ENCODE measurements at regions not wholly inside any gene's neighbourhood (a gene's known extent, or its start where the extent isn't known, plus 50 kb on each side); places are given as distances from the start of the nearest gene placed in this dataset.

DNA sequence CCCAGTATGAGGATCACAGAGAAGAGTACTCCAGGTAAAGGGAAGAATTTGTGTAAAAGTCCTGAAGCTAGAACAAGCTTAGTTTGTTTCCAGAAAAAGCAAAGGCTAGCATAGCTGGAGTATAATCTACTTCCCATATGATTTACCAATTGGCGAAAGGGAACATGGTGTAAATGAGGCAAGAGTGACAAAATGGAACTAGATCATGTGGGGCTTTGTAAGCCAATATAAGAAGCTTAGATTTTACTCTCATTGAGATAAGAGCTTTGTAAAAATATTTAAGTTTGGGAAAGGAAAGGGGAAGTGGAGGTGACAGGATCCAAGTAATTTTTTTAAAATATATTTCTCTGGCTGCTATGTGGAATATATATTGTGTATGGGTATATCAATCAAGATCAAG, 234.9 kb downstream of the KCTD12 start:
- no peak for DNase-seq

DNA sequence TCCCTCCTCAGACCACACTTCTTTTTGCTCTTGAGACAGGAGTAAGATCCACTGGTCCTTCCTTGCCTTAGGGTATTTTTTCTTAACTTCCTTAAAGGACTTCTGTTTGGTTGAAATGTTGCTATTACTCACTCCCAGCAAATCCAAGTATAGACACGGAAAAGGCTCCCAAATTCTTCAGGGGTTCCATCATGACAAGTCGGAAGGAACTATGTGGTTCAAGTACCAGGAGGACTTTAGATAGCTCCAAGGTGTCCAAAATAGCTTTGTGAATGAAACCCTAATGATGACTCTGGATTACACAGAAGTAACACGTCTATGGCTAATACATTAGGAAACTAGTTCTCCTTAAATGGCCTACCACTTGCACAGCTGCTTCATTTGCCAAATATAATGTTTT, 238.7 kb downstream of the KCTD12 start:
- no peak for DNase-seq

- DNase-seq, result no peak
These were observed 239.3 kb downstream of the KCTD12 start for GRCh38 chr13:76646946-76647345.

- DNase-seq, result no peak
These were observed 240.6 kb downstream of the KCTD12 start for GRCh38 chr13:76645632-76646031.

DNA sequence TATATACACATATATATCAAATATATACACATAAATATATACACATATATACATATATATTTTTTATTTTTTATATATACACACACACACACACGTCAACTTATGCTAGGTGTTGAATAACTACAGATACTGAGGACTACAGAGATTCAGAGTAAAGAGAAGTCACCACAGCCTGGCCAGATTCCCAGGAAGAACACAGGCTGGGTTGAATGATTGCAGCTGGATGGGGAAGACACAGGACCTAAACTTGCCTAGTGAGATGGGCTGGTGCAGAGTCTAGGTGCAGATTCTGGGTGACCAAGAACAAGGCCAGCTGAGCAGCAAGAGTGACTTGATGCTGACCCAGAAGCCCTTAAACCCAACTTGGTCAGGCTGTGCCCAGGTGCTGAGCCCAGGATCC, 241.3 kb downstream of the KCTD12 start:
- DNase-seq, result no peak

DNA sequence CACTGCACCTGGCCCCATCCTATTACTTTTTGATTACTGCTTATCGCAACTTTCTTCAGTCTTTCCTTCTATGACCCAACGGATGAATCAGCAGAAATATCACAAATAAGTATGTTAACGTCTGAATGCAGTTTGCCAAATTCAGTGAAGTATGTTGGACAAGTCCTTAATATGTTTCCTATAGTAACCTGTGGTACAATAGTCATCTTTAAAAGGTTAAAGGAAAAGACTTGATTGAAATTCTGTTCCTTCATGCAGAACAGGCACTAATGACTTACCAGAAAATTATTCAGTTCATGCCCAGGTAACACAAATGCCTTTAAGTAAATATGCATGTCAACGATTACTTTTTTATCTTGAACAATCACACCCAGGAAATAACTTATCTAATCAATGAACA, 242.6 kb downstream of the KCTD12 start:
- no peak for DNase-seq

- no peak for DNase-seq
These were observed 245.1 kb downstream of the KCTD12 start for GRCh38 chr13:76641056-76641455.

- no peak for DNase-seq
These were observed 247.3 kb downstream of the KCTD12 start for GRCh38 chr13:76638882-76639281.

DNA sequence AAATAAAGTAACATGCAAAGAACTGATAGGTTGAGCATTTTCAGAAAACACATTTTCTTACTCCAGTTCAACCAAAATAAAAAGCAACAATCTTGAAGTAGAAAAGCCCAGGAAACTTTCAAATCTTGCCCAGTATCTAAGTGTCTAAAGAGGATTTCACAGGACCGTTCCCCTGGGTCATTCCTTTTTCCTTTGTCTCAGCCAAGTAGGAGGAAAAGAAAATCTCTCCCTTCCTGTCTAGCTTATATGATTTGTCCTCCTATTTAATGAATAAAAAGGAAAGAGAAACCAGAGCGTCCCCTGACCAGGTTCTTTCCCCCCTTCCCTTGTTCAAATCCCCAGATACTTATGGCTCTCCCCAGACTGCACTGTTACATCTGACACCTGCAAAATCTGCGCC, 248.0 kb downstream of the KCTD12 start:
- no peak for DNase-seq

GRCh38 chr13:76637641-76638141, 248.5 kb downstream of the KCTD12 start:
- no peak for DNase-seq

GRCh38 chr13:76636829-76637228, 249.4 kb downstream of the KCTD12 start:
- no peak for DNase-seq

DNA sequence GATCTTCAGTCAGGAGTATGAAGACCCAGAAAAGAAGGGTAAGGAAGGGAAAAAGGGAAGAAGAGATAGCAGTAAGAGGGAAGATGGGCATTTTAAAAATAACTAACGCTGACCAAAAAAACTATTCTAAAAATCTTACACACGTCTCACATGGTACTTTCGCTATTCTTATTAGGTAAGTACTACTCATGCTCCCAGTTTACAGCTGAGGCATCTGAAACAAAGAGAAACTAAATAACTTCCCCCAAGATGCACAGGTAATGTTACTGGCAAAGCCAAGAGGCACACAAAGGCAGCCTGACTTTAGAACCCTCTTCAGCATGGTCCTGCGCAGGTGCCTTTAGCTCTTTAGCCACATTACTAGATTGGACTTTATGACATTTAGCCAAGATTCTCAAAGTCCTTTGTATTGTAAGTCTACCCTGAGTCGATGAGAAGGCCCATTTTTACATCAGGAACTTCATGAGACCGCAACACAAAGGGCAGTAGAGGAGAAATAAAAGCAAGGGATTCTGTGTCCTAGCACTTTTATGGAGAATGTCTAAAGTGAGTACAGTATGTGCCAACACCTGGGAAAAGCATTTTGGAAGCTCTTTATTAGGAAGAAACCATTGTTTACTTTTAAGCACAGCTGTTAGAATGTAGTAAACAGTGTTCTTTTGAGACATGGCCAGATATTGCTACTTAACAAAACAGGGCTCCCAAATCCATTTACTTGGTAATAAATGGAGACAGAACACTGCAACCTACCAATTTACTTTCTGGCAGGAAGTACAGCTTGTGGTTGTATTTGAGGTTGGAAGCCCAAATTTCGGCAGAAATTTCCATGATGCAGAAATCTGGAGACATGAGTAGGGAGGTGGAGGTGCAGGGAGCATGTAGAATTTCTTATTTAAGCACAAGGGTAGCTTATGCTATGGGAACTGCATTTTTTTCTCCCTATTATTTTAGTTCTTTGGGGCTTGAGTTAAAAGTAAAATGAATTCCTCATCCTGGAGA, 250.7 kb downstream of the KCTD12 start:
- DNase-seq, result no peak

DNA sequence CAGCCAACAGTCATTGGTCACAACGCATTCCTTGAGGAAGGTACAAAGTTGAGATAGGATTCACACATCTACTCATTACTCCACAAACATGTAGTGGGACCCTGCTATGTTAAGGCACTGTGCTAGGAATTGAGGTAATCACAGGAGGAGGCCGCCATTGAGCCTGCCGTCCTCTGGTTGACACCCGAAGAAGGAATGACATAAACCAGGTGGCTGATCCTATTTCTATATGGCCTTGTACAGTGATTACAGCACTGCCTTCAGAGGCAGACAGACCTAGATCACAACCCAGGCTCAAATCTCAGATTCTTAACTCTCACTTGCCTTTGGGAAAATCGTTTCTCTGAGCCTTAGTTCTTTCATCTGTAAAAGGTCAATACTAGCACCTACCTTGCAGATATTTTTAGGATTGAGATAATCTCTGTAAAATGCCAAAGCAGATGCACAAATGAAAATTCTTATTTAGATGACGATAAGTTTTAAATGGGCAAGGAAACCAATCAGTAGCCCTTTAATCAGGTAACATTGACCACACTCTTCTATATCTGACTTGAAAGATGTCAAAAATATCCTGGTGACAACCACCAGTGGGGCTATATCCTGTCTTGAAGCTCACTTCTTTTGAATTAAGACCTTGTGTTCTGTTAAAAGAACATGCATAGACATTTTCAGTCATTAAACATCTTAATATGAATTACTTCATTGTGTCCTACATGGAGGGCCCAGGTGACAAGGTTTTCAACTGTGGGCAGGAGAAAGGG, 251.6 kb downstream of the KCTD12 start:
- no peak for DNase-seq

DNA sequence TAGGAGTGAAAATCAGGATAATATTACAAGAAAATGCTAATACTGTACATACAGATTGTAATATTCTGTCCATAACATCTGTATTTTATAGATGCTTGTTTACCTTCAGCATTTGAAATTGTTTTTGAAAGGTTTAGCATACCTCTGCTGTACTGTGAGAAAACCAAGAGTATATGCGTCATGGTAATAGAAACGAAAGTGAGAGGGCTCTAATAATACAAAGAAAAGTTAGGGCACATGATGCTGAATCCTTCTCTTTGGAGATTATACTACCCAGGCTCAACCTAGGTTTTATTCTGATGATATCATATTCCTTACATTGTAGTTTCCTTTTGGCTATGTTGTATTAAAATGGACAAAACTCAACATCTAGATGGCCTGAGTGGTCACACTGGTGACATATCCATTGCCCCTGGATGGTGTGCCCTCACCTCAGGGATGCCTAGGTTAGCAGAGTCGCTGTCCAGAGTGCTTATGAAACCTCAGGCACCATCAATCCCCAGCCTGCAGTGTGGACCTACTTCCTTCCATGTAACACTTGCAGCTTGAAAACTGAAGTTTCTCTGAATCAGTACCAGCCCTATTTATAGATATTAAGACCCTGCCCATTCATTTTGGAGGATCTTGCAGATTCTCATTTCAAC, 253.7 kb downstream of the KCTD12 start:
- DNase-seq, result no peak

- no peak for DNase-seq
These were observed 255.5 kb downstream of the KCTD12 start for GRCh38 chr13:76630629-76631230.

GRCh38 chr13:76622315-76623040, 263.7 kb downstream of the KCTD12 start:
- no peak for DNase-seq

GRCh38 chr13:76621705-76622104, 264.5 kb downstream of the KCTD12 start:
- DNase-seq, result no peak

- DNase-seq, result no peak
These were observed 266.2 kb downstream of the KCTD12 start for GRCh38 chr13:76620036-76620435.

- DNase-seq, result no peak
These were observed 266.6 kb downstream of the KCTD12 start for GRCh38 chr13:76619631-76620030.

DNA sequence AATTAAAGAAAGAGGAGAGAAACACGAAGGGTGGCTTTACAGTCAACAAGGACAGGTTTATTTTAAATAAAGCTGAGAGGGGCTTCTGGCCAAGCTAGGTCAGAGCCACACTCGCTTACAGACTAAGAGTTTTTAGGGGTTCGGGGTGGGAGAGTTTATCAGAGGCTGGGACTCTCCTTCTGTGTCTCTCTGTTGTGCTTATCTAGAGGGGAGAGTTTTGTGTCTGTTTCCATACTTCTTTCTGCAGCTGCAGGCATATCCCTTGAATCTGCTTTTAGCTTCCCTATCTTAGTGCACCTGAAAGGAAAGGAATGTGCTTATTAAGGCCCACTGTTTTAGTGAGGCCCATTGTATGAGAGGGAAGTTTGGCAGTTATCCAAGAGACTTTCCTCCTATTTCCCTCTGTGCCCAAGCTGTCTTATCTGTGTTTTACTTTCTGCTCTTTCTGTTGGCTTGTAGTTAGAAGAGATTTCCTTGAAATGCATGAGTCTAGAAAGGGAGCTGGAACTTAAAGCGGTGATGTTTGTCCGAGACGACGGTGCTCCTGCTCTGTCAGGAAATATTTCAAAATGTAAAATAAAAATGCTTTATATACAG, 275.3 kb downstream of the KCTD12 start:
- DNase-seq, result no peak

DNA sequence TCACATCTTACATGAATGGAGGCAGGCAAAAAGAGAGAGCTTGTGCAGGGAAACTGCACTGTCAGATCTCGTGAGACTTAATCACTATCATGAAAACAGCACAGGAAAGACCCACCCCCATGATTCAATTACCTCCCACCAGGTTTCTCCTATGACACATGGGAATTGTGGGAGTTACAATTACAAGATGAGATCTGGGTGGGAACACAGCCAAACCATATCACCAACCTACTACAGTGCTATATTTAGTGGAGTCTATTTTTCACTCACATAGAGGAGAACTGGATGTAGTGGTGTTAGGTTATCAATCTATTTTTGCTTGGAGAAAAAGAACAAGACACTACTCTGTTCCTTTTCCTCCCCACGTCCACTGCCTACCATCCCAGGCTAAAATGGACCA, 276.6 kb downstream of the KCTD12 start:
- no peak for DNase-seq

- DNase-seq, result no peak
These were observed 278.3 kb downstream of the KCTD12 start for GRCh38 chr13:76607866-76608265.
